ENCODE measurements at regions not wholly inside any gene's neighbourhood (a gene's known extent, or its start where the extent isn't known, plus 50 kb on each side); places are given as distances from the start of the nearest gene placed in this dataset.

- TF ChIP-seq, protein P1, sequence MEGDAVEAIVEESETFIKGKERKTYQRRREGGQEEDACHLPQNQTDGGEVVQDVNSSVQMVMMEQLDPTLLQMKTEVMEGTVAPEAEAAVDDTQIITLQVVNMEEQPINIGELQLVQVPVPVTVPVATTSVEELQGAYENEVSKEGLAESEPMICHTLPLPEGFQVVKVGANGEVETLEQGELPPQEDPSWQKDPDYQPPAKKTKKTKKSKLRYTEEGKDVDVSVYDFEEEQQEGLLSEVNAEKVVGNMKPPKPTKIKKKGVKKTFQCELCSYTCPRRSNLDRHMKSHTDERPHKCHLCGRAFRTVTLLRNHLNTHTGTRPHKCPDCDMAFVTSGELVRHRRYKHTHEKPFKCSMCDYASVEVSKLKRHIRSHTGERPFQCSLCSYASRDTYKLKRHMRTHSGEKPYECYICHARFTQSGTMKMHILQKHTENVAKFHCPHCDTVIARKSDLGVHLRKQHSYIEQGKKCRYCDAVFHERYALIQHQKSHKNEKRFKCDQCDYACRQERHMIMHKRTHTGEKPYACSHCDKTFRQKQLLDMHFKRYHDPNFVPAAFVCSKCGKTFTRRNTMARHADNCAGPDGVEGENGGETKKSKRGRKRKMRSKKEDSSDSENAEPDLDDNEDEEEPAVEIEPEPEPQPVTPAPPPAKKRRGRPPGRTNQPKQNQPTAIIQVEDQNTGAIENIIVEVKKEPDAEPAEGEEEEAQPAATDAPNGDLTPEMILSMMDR (IDR thresholded peaks at IDR 0.05; ENCODE audit: extremely low read depth, low read depth, low read length) = no peak
- H3K27me3 ChIP-seq (ENCODE audit: insufficient read depth, low read length) = no peaks in the 10 kb centered on the region
- H3K4me1 ChIP-seq (ENCODE audit: insufficient read depth, low read length) = peaks cover 61% of the 10 kb centered on the region
- peak overlapping the region; percentile 69 for H3K4me2 ChIP-seq (ENCODE audit: insufficient read depth, low read length)
- H4K20me1 ChIP-seq (ENCODE audit: insufficient read depth, low read length) = peaks cover 2% of the 10 kb centered on the region
- peaks cover 99% of the 10 kb centered on the region for H3K79me2 ChIP-seq (ENCODE audit: insufficient read depth, low read length)
- peak; percentile 80 for DNase-seq (ENCODE audit: insufficient read length, low spot score, missing footprints)
- H3K36me3 ChIP-seq (ENCODE audit: insufficient read depth, low read length) = peaks cover 4% of the 10 kb centered on the region
- no peak overlapping the region for H2AFZ ChIP-seq (ENCODE audit: low read length)
- H3K9me3 ChIP-seq (ENCODE audit: low read depth, low read length) = no peaks in the 10 kb centered on the region
- H3K4me3 ChIP-seq (ENCODE audit: insufficient read depth, low read length) = peak overlapping the region; percentile 14
- peak overlapping the region; percentile 89 for H3K27ac ChIP-seq (ENCODE audit: low read depth, low read length)
Measured at GRCh38 chr13:50075619-50076097, 60.4 kb downstream of the KCNRG start.

GRCh38 chr13:50077431-50077830, 62.2 kb downstream of the KCNRG start:
- Histone ChIP-seq H3K4me3 (ENCODE audit: insufficient read depth, low read length) (peak overlapping the region; percentile 11), H3K27me3 (ENCODE audit: insufficient read depth, low read length) (no peaks in the 10 kb centered on the region), H3K9me3 (ENCODE audit: low read depth, low read length) (no peaks in the 10 kb centered on the region), H3K27ac (ENCODE audit: low read depth, low read length) (peak overlapping the region; percentile 89), H3K79me2 (ENCODE audit: insufficient read depth, low read length) (peaks cover 96% of the 10 kb centered on the region), H3K4me1 (ENCODE audit: insufficient read depth, low read length) (peaks cover 49% of the 10 kb centered on the region), H2AFZ (ENCODE audit: low read length) (no peak overlapping the region), H3K36me3 (ENCODE audit: insufficient read depth, low read length) (no peaks in the 10 kb centered on the region), H4K20me1 (ENCODE audit: insufficient read depth, low read length) (peaks cover 2% of the 10 kb centered on the region), H3K4me2 (ENCODE audit: insufficient read depth, low read length) (peak overlapping the region; percentile 88)
- TF ChIP-seq, protein P1 (IDR thresholded peaks at IDR 0.05; ENCODE audit: extremely low read depth, low read depth, low read length) = no peak
- DNase-seq (ENCODE audit: insufficient read length, low spot score, missing footprints) = no peak

DNA sequence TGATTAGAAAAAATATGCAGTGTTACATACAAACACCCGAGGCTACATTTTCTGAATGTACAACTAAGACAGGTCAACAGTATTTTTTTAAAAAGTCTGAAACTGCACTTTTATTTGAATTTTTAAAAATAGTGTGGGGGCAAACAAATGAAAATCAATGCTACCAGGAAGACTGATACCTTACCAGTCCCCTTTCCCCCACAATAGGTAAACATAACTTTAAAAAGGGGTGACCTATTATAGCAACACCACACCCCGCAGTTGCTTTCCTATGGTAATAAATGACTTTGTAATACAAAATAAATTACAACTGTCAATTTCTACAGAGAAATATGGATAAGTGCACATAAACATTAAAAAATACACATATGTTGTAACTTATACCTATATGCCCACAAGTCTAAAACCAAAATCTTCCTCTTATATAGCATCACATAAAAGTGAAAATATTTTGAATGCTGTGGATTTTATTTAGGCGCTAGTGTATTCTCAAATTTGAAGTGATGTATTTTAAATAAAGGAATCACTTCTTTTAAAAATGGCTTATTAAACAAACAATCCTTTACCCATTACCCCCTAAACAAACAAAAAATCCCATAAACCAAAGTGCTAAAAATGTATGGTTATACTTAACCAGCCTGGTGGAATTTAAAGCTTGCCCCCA, 63.1 kb downstream of the KCNRG start:
- no peak overlapping the region for H2AFZ ChIP-seq (ENCODE audit: low read length)

More for the DNA sequence above, 63.1 kb downstream of the KCNRG start:
- Histone ChIP-seq H3K4me3 (ENCODE audit: insufficient read depth, low read length) (peak overlapping the region; percentile 85), H3K9me3 (ENCODE audit: low read depth, low read length) (no peaks in the 10 kb centered on the region), H3K79me2 (ENCODE audit: insufficient read depth, low read length) (peaks cover 95% of the 10 kb centered on the region), H3K36me3 (ENCODE audit: insufficient read depth, low read length) (no peaks in the 10 kb centered on the region), H4K20me1 (ENCODE audit: insufficient read depth, low read length) (peaks cover 2% of the 10 kb centered on the region), H3K4me2 (ENCODE audit: insufficient read depth, low read length) (peak overlapping the region; percentile 88), H3K27ac (ENCODE audit: low read depth, low read length) (peak overlapping the region; percentile 89), H3K27me3 (ENCODE audit: insufficient read depth, low read length) (no peaks in the 10 kb centered on the region), H3K4me1 (ENCODE audit: insufficient read depth, low read length) (peaks cover 48% of the 10 kb centered on the region)
- TF ChIP-seq, protein P1 (IDR thresholded peaks at IDR 0.05; ENCODE audit: extremely low read depth, low read depth, low read length) = no peak
- no peak for DNase-seq (ENCODE audit: insufficient read length, low spot score, missing footprints)

Measured in osteoblast (primary cell).